ENCODE measurements at regions not wholly inside any gene's neighbourhood (a gene's known extent, or its start where the extent isn't known, plus 50 kb on each side); places are given as distances from the start of the nearest gene placed in this dataset.

GRCh38 chr9:126066131-126066530 is 260.5 kb upstream of the MVB12B start:
- H3K27ac ChIP-seq (ENCODE audit: poor library complexity, severe bottlenecking): no peak overlapping the region
- no peaks in the 10 kb centered on the region for H3K9me3 ChIP-seq (ENCODE audit: severe bottlenecking)
- DNase-seq (ENCODE audit: low spot score) (no peak), ATAC-seq (ENCODE audit: low read depth) (no peak)
- no peak overlapping the region for H3K4me3 ChIP-seq (ENCODE audit: severe bottlenecking)
- H3K36me3 ChIP-seq (ENCODE audit: low read depth): no peaks in the 10 kb centered on the region
- no peaks in the 10 kb centered on the region for H3K27me3 ChIP-seq (ENCODE audit: insufficient read depth, poor library complexity, severe bottlenecking)
- TF ChIP-seq, protein P1, sequence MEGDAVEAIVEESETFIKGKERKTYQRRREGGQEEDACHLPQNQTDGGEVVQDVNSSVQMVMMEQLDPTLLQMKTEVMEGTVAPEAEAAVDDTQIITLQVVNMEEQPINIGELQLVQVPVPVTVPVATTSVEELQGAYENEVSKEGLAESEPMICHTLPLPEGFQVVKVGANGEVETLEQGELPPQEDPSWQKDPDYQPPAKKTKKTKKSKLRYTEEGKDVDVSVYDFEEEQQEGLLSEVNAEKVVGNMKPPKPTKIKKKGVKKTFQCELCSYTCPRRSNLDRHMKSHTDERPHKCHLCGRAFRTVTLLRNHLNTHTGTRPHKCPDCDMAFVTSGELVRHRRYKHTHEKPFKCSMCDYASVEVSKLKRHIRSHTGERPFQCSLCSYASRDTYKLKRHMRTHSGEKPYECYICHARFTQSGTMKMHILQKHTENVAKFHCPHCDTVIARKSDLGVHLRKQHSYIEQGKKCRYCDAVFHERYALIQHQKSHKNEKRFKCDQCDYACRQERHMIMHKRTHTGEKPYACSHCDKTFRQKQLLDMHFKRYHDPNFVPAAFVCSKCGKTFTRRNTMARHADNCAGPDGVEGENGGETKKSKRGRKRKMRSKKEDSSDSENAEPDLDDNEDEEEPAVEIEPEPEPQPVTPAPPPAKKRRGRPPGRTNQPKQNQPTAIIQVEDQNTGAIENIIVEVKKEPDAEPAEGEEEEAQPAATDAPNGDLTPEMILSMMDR (IDR thresholded peaks at IDR 0.05; ENCODE audit: poor library complexity, severe bottlenecking): no peak
- no peaks in the 10 kb centered on the region for H3K4me1 ChIP-seq (ENCODE audit: insufficient read depth, poor library complexity, severe bottlenecking)

DNA sequence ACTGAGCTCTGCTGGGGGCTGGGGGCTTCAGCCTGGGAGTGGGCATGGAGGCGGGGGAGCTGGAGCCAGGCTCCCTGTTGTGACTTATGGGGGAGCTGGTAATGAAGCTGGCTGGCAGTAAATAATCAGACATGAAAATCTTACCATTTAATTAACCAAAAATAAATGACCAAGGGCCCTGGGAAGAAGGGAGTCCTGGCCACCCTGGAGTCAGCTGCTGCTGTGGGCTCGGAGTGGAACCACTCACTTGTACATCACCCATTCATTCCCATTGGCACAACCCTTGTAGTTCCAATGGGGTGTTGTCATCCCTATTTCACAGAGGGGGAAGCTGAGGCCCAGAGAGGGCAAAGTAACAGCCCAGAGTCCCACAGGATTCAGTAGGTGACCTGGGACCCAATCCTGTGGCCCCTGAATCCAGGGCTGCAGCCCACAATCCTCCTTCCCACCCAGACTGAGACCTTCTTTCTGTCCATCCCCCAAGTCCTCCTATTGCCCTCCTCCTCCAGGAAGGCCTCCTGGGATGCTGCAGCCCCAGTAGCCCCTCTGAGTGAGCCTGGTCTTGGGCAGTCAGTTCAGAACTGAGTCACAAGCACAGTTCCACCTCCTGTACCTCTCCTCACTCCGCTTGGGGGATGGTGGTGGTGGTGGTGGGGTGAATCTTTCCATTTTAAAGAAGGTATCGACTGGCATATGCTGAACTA is 259.4 kb upstream of the MVB12B start:
- Histone ChIP-seq H3K36me3 (ENCODE audit: low read depth) (no peaks in the 10 kb centered on the region), H3K27me3 (ENCODE audit: insufficient read depth, poor library complexity, severe bottlenecking) (no peaks in the 10 kb centered on the region), H3K27ac (ENCODE audit: poor library complexity, severe bottlenecking) (no peak overlapping the region), H3K9me3 (ENCODE audit: severe bottlenecking) (no peaks in the 10 kb centered on the region), H3K4me1 (ENCODE audit: insufficient read depth, poor library complexity, severe bottlenecking) (no peaks in the 10 kb centered on the region), H3K4me3 (ENCODE audit: severe bottlenecking) (no peak overlapping the region)
- TF ChIP-seq, protein P1 (IDR thresholded peaks at IDR 0.05; ENCODE audit: poor library complexity, severe bottlenecking): no peak
- ATAC-seq (ENCODE audit: low read depth): no peak
- DNase-seq (ENCODE audit: low spot score): no peak

DNA sequence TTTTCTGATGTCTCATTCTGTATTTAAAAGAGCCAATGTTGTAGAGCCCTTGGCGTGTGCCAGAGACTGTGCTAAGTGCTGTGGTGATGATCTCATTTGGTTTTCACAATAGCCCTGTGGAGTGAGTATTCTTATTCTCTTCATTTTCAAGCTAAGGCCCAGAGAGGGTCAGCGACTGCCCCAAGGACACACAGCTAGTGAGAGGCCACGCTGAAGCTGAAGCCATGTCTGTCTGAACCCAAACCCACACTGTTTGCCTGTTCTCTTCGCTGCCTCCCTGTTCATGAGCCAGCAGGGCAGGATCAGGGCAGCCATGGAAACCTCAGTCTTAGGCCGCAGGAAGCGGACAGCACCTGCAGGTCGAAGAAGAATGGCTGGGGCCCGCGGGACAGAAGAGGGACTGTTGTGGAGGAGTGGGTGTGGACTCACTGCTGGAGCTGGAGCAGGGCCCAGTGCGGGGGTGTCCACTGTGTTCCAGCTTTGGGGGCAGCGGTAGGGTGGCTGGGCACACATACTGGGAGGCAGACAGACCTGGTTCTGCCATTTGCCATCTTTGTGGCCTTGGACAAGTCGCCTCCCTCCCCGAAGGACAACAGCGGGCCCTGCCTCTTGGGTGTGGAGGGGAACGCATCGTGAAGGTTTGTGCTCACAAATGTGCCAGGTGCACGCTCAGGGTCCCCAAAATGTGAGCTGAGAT is 257.9 kb upstream of the MVB12B start:
- Histone ChIP-seq H3K27ac (ENCODE audit: poor library complexity, severe bottlenecking) (no peak overlapping the region), H3K27me3 (ENCODE audit: insufficient read depth, poor library complexity, severe bottlenecking) (no peaks in the 10 kb centered on the region), H3K36me3 (ENCODE audit: low read depth) (no peaks in the 10 kb centered on the region), H3K4me3 (ENCODE audit: severe bottlenecking) (no peak overlapping the region), H3K4me1 (ENCODE audit: insufficient read depth, poor library complexity, severe bottlenecking) (no peaks in the 10 kb centered on the region), H3K9me3 (ENCODE audit: severe bottlenecking) (no peaks in the 10 kb centered on the region)
- TF ChIP-seq, protein P1 (IDR thresholded peaks at IDR 0.05; ENCODE audit: poor library complexity, severe bottlenecking): no peak
- no peak for DNase-seq (ENCODE audit: low spot score)
- no peak for ATAC-seq (ENCODE audit: low read depth)

DNA sequence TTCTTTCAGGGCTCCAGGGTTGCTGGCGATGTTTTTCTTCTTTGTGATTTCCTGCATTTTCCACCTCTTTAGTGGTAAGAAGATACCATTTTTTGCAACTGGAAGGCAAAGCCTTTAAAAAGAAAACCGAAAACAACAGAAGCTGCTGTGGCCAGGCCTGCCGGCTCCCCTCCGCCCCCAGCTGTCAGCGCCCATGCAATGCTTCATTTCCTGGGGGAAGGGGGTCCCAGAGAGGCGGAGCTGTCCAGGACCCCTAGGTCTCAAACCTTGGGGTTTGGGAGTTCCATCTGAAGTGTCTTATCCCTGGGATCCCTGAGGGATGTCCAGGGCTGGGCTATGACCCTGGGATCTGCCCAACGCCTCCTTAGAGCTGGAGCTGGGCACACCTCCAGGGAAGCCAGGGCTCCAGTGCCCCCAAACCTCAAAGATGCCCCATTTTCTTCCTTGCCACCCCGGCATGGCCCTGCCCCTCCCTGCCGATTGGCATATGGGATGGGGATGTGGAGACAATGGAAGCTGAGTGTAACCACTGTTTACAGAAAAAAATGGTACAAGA is 257.2 kb upstream of the MVB12B start:
- Histone ChIP-seq H3K9me3 (ENCODE audit: severe bottlenecking) (no peaks in the 10 kb centered on the region), H3K36me3 (ENCODE audit: low read depth) (no peaks in the 10 kb centered on the region), H3K27ac (ENCODE audit: poor library complexity, severe bottlenecking) (no peak overlapping the region), H3K27me3 (ENCODE audit: insufficient read depth, poor library complexity, severe bottlenecking) (no peaks in the 10 kb centered on the region), H3K4me3 (ENCODE audit: severe bottlenecking) (no peak overlapping the region), H3K4me1 (ENCODE audit: insufficient read depth, poor library complexity, severe bottlenecking) (no peaks in the 10 kb centered on the region)
- TF ChIP-seq, protein P1 (IDR thresholded peaks at IDR 0.05; ENCODE audit: poor library complexity, severe bottlenecking): no peak
- ATAC-seq (ENCODE audit: low read depth): no peak
- no peak for DNase-seq (ENCODE audit: low spot score)
